ENCODE measurements at regions not wholly inside any gene's neighbourhood (a gene's known extent, or its start where the extent isn't known, plus 50 kb on each side); places are given as distances from the start of the nearest gene placed in this dataset.
A peak's percentile ranks its signal among the peaks of the same experiment; 100 is the strongest.
"Not testable (repeated sequence)": the region's sequence is repeated elsewhere in the genome, so short reads cannot be mapped to it uniquely, and the experiment has no call there.

DNA sequence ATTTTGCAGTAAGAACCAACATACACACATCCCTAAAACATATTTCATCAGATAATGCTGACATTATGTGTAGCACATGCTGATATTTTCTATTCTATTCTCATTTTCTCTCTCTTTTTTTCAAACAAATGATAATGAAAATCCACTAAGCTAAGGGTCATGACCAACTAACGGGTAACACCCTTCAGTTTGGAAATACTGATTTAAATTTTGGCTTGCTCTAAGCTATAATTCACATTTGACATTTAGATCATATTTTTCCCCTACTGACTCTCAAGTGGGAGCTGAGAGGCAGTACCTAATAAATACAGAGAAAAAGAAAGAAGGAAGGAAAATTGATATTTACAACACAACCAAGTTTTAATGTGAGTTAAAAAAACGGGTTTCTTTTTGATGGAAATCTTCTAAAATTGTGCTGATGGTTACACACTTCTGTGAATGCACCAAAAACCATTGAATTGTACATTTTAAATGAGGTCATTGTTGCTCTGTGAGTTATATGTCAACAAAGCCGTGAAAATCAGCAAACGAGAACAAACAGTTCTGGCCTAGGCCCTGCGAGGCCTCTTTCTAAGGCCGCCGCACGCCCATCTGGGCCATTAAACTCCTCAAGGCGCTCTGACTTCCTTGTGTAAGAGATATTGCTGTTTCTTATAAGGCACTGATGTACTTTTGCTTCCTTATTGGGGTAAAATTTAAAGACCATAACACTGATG, 124.2 kb downstream of the GALR1 start:
- DNase-seq, result peak; percentile 32

- no peak for DNase-seq
Measured at GRCh38 chr18:77374446-77374805, 124.8 kb downstream of the GALR1 start.

- DNase-seq, result no peak
Measured at GRCh38 chr18:77376043-77376732, 126.5 kb downstream of the GALR1 start.

GRCh38 chr18:77376733-77377094, 127.1 kb downstream of the GALR1 start:
- DNase-seq, result no peak

GRCh38 chr18:77377813-77378212, 128.2 kb downstream of the GALR1 start:
- no peak for DNase-seq

DNA sequence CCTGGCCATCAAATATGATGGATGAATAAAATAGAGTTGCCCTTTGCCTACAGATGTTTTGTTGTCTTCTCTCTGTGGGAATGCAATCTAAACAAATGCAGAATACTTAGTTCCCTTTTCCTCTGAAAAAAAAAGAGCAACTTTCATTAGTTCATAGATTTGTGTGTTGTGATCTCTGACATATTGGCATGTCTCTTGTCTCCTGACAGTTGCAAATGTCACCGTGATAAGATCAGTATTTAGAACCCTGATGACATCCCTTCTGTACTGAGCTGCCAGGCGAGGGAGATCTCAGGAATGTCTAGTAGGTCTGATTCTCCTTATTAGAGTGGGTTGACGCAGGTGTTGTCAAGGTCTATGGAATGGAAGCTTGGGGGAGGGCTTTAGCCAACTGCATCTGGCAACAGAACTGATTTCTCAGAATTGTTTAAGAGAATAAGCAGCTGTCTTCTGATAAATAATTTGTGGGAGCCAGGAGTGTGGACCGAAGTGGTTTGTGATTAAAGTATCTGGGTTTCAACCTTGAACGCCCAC, 130.4 kb downstream of the GALR1 start:
- no peak for DNase-seq

DNA sequence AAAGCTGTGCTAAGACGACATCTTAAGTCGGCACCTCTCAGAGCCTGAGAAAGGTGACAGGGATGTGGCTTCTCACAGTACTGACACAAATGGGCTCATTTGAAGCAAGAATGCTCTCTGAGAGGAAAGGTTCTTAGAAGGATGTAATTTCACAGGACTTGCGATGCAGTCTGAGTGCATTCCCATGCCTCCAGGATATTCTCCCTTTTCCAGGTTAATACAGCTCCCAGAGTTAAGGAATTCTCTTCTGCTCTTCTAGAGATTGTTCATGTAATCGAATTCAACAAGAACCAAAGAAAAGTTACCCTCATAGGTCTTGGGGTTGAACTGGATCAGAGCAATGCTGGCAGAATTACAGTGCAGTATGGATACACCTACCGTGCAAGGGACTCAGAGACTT, 131.0 kb downstream of the GALR1 start:
- DNase-seq, result no peak

GRCh38 chr18:77392321-77392720, 142.7 kb downstream of the GALR1 start:
- no peak for DNase-seq

DNA sequence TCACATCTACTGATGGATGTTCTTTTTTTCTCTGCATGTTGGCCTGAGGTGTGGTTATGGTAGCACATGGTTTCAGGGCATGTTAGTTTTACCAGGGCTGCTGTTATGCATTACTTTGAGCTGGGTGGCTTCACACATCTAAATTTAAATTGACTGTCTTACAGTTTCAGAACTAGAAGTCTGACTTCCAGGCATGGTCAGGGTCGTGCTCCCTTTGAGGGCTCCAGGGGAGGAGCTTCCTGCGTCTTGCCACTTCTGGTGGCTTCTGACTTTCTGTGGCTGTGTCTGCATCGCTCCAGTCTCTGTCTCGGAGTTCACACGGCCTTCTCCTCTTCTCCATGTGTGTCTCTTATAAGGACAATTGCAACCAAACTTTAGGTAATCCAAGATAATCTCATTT, 143.9 kb downstream of the GALR1 start:
- no peak for DNase-seq

- DNase-seq, result peak; percentile 18
Measured at GRCh38 chr18:77395953-77396352, 146.3 kb downstream of the GALR1 start.

GRCh38 chr18:77397056-77397455, 147.4 kb downstream of the GALR1 start:
- no peak for DNase-seq

- DNase-seq, result no peak
Measured at GRCh38 chr18:77397617-77398016, 148.0 kb downstream of the GALR1 start.

DNA sequence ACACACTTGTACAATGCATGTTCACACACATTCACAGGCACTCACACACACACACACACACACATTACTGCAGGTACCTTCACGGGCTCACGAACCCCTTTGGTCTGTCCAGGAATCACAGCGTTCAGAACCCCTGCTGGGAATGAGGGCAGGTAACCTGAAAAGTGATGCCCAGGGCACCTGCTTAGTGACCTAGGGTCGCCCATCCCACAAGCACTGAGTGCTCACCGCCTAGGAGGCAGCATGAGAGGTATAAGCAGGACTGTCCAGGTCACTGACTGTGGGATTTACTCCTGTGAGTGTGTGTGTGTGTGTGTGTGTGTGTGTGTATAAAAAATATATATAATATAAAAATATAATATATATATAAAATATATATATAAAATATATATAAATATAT, 150.9 kb downstream of the GALR1 start:
- DNase-seq, result no peak

GRCh38 chr18:77401173-77401572, 151.5 kb downstream of the GALR1 start:
- no peak for DNase-seq

DNA sequence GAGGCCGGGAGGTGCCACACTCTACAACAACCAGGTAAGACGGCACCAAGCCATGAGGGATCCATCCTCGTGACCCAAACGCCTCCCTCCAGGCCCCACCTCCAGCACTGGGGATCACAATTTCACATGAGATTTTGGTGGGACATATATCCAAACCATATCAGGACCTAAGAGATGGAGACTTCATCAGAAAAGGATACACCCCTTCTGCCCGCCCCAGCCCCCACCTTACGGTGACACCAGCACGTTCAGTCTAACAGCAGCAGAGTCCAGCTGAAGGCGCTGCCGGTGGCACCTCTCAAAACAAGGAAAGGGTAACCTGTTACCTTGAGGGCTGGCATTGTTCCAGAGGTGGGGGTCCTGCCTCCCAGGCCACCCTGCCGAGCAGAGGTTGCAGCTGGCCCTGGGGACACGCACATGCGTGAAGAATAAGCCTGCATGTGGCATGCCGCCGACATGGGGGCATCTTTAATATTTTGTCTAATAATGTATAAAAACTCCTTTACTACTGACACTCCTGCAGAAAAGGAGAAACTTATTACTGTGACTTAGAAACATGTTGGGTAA, 154.4 kb downstream of the GALR1 start:
- no peak for DNase-seq

GRCh38 chr18:77405096-77405495, 155.4 kb downstream of the GALR1 start:
- no peak for DNase-seq

DNA sequence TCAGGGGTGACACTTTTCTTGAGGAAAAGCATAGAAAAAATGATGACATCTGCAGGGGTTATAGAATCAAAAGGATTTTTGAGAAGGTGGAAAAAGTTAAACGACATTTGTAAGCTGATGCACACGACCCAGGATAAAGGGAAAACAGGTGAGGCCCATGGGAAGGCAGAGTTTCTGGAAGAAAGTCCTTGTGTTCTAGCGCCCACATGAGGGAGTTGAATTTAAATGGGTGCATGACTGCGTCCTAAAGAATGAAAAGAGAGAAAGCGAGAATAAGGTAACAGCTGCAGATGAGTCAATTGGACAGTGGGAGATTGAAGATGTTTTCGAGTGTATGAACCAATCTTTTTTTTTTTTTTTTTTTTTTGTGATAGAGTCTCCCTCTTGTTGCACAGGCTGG, 158.1 kb downstream of the GALR1 start:
- no peak for DNase-seq

- DNase-seq, result not testable (repeated sequence)
Measured at GRCh38 chr18:77421546-77421945, 171.9 kb downstream of the GALR1 start.

DNA sequence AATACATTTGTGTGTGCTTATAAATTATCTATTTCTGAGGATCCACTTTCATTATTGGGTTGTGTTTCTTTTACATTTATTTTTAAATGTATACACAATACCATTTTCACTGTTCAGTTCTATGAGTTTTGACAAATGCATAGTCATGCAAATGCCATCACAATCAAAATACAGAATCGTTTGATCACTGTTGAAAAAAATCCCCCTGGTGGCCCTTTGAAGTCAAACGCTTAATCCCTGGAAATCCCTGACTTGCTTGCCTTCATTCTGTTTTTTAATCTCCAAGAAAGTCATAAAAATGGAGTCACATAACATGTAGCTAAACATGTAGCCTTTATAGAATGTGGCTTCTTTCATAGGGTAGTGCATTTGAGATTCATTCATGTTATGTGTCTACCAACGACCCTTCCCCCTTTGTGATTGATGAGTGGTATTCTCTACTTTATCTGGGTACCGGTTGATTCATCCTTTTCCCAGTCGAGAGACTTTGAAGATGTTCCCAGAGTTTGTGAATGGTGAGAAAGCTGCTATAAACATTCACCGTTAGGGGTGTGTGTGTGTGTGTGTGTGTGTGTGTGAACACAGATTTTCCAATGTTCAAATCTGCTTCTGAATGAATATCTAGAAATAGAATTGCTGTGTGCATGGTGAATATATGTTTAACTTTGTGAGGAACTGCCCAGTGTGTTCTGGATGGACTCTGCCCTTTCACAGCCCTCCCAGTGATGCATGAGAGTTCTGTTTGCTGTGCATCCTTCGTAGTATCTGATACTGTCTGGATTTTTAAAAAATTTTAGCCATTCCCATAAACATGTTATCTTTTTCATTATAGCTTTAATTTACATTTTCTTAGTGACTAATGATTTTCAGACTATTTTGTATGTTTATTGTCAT, 173.6 kb downstream of the GALR1 start:
- DNase-seq, result no peak

- DNase-seq, result peak; percentile 47
Measured at GRCh38 chr18:77433076-77433475, 183.4 kb downstream of the GALR1 start.

- no peak for DNase-seq
Measured at GRCh38 chr18:77439888-77440287, 190.2 kb downstream of the GALR1 start.

DNA sequence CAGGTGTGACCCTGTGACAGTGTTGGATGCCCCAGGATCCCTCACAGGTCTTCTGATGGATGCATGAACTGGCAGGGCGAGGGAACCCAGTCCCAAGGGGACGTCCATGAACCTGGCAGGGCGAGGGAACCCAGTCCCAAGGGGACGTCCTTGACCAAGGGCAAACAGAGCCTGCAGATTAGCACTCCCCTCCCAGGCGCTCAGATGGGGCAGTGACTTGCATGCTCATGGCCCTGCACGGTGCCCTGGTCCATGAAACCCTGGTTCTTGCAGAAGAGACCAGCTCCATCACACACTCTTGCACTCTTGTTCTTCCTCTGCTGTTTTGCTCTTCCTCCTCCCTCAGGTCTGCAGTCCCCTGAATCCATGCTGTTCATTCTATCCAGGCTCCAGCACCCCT, 192.7 kb downstream of the GALR1 start:
- DNase-seq, result no peak

GRCh38 chr18:77444385-77444784, 194.7 kb downstream of the GALR1 start:
- DNase-seq, result no peak

All from skin of body (tissue), 1 donor.